NCI-H82 treated with DMSO at 0.1 percent for 48 hours (cell line): ENCODE measurements at regions not wholly inside any gene's neighbourhood (a gene's known extent, or its start where the extent isn't known, plus 50 kb on each side); places are given as distances from the start of the nearest gene placed in this dataset.

Source experiments
- DNase-seq: peaks from one replicate; lab custom pipeline; 2025; ENCODE audit not compliant: unreplicated experiment; lab: John Stamatoyannopoulos, UW

DNA sequence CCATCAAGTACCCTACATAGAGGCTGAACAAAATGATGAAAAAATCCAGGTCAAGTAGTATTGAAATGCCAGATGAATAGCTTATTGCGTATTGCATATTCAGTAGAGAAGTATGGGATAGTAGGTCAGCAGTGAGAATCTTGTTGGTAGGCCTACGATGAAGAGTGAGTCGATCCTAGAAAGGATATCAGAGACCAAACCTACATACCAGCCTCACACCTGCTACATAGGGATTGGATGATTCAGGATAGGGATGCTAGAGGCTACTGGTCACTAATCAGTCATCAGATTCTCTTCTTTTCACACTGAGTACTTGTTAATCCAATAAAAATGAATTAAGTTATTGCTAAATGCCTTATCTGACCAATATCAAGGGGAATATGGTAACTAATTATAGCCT is 274.5 kb downstream of the DSEL start:
- DNase-seq = no peak

DNA sequence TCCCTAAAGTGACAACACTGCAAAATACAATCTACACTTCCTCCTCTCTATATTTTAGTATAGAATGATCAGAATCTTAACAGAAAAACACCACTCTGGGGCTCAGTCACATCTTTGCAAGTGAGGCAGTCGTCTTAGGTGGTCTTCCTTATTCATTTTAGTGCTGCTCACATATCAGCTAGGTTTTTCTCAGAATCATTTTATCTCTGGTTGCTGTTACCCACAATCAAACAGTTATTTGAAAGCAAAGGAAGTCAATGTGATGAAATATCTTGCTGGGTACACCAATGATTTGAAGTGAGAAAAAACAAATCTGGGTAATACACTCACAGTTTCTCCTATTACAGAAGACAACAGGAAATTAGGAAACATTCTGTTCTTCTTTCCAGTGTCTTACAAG is 275.2 kb downstream of the DSEL start:
- no peak for DNase-seq

DNA sequence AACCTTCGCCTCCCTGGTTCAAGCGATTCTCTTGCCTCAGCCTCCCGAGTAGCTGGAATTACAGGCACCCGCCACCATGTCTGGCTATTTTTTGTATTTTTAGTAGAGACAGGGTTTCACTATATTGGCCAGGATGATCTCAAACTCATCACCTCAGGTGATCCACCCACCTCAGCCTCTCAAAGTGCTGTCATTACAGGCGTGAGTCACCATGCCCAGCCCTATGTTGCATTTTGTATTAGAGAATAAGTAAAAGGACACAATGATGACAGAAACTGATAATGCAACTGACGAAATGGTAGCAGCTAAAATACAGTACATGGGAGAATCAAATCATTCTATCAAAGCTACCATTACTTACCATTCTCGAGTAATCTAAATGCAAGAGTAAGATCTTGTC is 276.7 kb downstream of the DSEL start:
- no peak for DNase-seq

DNA sequence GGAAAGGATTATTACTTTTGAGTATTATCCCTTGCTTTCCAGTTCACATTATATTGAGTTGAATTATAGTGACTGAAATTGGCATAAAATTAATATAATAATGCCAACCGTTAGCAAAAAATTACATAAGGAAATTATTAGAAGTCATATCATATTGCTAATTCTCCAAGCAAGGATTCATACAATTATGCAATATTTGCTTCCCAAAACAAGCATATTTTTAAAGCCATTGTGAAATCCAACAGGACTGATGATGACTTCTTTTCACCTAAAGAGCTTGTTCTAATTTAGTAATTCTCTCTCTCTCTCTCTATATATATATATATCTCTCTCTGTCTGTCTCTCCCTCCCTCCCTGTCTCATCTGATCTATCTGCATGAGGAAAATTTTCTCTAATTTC is 283.5 kb downstream of the DSEL start:
- DNase-seq = no peak

DNA sequence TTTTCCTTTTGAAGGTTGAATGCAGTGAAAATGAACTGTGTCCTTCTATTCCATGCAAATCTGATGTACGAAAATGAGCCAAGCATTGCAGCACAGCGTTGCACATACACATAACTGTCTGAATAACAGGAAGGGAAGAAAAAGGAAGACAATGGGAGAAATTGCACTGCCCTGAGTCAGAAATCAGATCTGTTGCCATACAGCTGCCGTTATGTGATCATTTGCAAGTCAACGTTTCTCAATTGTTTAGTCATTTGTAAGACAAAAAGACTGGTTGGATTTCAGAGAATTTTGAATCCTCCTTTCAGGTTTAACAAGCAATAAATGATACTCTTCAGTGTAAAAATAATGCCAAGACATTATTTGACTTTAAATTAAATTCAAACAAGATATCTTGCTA is 284.1 kb downstream of the DSEL start:
- no peak for DNase-seq

DNA sequence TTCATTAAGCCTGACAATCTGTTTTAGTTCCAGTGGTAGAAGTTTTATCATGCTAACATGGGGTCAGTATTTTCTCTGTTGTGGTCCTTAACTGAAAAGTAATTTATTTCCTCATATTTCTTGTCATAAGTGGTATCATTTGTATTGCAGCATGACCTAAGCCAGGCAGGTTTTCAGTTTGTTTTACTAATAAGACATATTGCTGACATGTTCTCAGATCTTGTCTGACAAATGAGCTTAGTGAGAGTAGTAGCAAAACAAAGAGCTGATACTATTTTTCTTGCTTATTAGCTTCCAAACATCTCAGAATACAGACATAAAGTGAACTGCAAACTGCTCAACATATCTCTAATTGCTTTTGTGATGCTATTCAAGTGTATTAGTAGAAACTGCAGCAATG is 293.6 kb downstream of the DSEL start:
- no peak for DNase-seq

DNA sequence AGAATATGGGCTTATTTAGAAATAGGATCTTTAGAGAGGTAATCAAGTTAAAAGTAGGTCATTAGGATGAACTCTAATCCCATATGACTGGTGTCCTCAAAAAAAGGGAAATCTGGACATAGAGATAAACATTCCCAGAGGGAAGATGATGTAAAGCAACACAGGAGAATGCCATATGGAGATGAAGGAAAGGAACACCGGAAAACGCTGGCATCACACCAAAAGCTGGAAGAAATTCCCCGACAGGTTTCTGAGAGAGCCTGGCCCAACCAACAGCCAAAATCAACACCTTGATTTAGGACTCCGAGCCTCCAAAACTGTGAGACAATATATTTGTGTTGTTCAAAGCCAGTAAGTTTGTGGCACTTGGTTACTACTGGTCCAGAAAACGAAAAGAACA is 296.7 kb downstream of the DSEL start:
- peak; percentile 34 for DNase-seq

DNA sequence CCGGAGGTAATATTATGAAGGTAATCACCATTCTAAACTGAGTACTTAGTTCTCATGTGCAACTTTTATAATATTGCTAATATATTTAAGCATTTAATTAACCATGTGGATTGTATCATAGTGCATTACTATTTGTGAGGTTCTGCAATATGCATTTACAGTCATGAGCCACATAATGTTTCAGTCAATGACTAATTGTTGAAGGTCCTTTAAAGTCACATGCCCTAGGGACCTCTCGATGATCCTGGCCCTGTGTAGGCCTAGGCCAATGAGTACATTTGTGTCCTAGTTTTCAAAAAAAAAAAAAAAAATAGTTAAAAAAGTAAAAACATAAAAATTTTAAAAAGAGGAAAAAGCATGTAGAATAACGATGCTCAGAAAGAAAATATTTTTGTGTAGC is 298.0 kb downstream of the DSEL start:
- DNase-seq = no peak

DNA sequence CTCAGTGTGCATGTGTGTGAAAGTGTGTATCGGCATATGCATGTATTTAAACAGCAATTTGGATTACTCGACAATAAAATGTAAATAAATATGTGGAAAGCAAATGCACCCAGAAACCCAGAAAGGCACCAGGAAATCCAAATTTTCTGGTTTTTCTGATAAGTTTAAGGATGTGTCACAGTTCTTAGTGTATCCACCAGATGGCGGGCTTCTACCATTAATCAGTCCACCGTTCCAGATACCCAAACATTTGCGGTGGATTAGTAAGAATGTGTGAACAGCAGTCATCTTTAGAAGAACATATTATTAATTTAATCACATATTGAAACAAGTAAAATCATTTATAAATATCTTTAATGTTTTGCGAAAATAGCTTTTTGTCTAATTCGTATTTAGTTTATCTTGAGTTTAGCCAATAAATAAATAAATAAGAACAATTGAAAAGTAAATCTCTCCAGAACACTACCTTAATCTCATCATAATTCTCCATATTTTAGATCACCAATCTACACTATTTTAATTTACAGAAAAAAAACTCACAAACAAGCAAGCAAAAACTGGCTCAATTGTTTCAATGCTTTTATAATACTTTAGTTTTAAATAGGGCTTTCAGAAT is 298.9 kb downstream of the DSEL start:
- DNase-seq = peak; percentile 39

DNA sequence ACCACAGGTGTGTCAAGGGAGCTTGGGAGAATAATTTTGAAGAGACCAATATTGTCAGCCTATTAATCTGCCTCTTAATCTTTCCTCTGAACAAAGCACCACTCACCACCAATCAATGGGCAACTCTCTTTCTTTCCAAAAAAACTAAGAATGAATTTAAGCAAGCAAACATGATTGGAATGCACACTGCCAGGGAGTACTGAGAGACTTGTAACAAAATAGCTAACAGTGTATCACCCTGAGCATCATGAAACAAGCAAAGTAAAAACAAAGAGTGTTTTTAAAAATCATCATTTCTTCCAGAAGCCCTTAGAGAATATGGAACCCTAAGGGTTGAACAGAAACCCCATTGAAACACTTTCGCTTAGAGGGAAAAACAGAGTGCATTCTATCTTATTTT is 299.7 kb downstream of the DSEL start:
- no peak for DNase-seq

DNA sequence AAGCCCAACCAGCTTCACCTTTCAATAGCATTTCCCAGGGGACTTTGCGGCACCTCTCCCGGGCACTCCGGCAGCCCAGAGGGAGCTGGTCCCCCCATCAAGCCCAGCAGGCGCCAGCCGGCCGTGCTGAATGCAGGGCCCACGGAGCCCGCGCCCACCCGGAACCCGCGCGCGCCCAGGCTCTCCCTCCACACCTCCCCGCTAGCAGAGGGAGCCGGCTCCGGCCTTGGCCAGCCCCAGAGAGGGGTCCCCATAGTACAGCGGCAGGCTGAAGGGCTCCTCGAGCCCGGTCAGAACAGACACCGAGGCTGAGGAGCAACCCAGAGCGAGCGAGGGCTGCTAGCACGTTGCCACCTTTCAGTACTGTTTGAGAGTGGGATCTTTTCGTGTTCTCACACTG is 300.8 kb downstream of the DSEL start:
- no peak for DNase-seq

DNA sequence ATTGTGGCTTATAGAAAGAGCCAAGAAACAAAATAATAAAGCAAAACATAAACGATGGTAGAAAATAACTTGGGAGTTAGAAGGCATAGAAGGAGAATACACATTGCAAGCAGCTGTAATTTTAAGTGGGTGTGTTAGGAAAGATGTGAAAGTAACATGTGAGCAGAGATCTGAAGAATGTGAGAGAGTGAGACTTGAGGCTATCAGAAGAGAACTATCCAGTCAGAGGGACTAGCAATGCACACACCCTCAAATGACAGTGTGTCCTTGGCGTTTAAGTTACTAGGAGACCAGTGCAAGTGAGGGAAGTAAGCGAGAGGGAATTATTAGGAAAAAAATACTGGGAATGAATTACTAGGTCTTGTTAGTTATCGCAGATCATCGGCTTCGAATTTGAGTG is 304.9 kb downstream of the DSEL start:
- no peak for DNase-seq

DNA sequence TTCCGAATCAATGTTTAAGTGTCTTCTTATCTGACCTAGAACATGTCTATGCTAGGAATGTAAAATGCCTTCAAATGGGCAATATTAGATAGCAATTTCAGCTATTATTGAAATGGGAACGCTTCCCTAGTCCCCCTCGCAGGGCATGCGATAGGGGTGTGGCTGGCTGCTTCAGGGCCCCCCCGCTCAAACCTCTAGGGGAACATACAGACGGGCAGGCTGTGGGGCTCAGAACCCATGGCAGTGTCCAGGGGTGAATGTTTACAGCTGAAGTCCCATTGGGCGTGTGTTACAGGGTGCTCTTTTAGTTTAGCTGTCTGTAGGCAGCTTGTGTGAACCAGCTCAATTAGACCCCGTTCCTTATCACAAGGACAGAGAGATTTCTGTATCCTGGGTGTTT is 315.9 kb downstream of the DSEL start:
- no peak for DNase-seq

DNA sequence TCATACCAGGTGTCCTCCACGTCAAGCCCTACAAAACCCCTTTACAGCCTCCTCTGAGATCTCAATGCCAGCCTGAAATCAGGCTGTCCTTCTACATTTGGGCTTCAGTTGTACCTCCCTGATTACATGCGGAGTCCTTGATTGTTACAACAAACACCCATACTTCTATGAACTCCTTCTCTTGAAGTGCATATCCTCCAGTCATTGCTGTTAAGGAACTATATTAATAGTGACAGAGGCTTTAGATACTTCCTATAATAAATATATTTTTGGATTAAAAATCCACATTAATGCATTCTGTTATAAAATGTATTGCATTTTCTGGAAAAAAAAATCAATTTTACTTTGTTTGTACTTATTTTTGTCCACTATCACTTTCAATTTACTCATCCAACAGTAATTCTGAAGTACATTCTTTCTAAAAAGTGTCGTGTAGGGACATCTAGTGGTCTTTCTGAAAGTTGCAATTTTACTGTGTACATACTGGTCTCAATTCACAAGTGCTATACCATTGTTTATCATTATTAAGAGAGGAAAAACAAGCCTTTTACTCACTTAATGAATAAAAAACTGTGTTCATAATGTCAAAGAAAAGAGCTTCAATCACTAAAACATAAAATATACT is 316.4 kb downstream of the DSEL start:
- DNase-seq = no peak

DNA sequence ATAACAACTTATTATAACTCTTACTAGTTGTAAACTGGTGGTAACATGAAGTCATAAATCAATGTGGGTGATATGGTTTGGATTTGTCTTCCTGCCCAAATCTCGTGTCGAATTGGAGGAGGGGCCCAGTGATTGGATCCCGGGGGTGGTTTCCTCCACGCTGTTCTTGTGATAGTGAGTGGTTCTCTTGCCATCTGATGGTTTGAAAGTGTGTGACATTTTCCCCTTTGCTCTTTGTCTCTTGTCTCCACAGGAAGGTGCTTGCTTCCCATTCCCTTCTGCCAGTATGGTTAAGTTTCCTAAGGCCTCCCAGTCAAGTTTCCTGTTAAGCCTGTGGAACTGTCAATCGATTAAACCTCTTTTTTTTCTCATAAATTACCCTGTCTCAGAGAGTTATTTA is 321.6 kb downstream of the DSEL start:
- DNase-seq = no peak

DNA sequence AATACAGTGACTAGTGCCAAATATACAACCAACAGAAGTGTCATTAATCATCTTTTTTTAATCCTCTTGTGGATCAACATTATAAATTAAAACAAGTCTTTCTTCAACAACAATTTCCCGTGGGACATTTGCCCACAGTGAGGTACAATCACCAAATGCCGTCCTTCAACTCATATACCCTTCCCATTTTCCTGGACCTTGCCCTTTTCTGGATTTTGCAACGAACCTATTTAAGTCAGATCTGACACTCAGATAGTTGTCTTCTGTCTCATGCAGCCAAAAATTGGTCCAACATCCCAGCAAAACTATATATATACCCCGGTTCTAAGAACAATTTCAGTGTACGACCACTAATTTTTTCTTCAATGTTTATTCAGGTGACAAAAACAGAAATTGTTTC is 324.0 kb downstream of the DSEL start:
- no peak for DNase-seq

DNA sequence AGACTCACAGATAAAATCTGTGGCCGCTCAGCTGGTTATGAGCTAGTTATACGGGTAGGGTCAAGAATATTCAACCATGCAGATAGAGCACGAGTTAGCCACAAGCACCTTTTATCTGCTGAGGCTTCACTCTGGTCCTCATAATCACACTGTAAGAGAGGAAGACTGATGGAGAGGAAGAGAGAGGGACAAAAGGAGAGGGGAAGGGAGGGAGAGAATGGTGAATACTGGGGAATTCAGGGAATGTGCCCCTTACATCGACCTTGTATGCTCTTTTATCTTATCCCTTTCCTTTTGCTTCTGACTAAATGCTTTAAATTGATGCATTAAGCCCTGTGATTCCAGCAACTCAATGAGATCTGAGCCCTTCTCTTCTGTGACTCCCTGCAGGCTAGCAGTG is 333.1 kb downstream of the DSEL start:
- DNase-seq = no peak

DNA sequence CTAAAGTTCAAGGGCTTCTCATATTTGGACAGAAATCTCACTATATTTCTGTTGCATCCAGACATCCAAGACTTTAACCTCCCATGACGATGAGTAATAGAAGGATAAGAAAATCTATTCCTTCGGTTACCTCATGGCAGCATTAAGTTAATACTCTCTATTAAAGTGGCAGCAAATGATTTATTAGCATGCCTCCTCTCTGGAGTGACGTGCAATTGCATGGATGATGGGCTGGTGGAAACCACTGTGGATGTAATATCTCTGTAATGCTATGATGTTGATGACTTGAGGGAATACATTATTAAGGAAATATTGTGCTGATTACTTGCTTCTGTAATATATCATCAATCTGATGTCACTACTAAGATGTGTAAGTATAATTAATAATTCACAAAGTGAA is 336.8 kb downstream of the DSEL start:
- no peak for DNase-seq

DNA sequence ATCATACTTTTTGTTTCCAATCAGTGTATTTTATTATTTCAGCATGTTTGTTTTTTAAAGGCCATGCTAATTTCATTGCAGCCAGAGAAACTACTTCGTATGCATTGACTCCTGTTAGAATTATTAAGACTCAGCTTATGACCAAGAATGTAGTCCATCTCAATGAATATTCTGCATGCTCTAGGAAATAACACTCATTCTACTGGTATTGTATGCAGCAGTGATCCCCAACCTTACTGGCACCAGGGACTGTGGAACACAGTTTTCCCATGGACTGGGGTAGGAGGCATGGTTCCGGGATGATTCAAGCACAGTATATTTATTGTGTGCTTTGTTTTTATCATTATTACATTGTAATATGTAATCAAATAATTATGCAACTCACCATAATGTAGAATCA is 356.9 kb downstream of the DSEL start:
- no peak for DNase-seq

DNA sequence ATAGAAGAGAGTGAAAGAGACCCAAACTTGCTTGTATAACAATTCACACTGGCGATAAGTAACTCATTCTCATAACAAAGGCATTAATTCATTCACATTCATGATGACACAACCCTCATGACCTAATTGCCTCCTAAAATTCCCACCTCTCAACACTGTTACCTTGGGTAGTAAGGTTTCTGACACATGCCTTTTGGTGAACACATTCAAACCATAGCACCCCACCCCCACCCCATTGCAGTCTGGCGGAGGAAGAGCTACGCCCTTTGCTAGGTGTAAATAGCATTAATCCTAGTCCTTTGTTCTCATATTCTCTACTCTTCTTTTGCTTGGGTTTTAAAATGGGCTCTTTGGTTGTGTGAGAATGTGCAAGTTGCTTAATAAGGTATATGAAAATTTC is 361.5 kb downstream of the DSEL start:
- DNase-seq = no peak

DNA sequence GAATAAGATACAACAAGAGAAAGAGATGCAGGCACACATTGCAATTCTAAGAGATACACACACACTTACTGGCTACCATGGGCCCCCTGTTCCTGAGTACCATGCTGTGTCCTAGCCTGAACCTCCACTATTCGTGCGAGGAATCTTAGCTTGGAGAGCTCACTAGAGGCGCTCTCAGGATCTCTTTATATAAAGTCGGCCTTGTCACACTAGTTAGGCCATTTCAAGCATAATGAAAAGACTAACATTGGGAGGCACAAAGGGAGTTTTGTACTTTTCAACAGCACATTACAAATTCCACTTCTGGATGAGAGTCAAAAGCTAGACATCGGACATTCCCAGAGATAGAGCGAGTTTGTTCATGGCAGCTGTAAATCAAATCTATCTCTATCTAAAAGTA is 365.2 kb downstream of the DSEL start:
- DNase-seq = no peak

DNA sequence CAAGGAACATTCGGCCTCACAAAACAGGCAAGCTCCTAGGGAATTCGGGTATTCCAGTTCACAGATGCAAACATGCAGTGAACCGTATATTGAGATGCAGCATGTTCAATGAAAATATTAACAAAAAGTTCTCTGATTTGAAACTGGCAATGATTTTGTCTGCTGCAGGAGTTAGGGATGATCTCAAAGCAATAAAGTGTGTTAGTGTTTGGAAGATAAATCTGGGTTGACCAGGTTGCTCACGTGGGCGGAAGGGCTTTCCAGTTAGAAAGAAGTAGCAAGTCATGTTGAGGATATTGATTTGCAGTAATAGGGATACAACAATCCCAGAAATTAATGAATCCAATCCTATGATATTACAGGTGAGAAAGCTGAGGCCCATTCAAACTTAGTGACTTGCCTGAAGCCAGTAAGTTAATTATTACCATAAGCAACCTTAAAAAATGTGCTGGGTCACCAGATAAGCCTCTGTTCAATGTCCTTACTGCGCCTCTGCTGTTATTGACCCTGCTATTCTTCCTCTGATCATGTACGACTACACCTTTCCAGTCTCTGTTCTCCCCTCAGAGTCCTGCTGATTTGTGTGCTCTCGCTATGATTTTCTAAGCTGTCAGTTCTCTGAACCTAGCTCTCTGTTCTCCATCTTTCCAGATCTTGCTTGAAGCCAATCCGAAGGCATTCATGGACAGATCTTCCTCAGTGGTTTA is 370.8 kb downstream of the DSEL start:
- DNase-seq = no peak

DNA sequence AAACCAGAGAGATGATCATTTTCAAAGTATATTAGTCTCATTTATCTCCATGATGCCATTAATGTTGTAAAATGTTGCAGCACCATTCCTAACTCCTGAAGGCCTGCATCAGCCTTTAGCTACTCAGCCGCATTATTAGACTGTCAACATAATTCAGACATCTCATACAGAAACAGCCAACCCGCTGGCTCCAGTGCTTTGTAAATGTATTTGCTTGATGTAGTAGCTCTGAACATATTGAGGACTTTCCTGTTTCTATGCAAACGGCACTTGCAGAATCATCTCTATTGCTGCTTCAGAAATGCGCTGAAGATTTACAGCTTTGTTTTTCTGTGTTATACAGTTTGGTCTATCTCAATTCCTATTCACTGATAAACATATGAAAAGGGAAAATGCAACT is 372.2 kb downstream of the DSEL start:
- no peak for DNase-seq
